Right renal pelvis (tissue), 4 donors: ENCODE measurements at regions not wholly inside any gene's neighbourhood (a gene's known extent, or its start where the extent isn't known, plus 50 kb on each side); places are given as distances from the start of the nearest gene placed in this dataset.

Source experiments
- DNase-seq, 4 donors: peaks; one replicate each; pipeline ENCODE4 v3.0.0-alpha.2; 2013; ENCODE audit warnings: low read depth in 4 of 4, low spot score in 3 of 4, missing footprints in 1 of 4

GRCh38 chr13:80618781-80619180 lies 277.9 kb upstream of the SPRY2 start:
- no peak for DNase-seq

GRCh38 chr13:80612804-80613203 lies 271.9 kb upstream of the SPRY2 start:
- DNase-seq: no peak

- no peak for DNase-seq
Observed at GRCh38 chr13:80611310-80611709, 270.4 kb upstream of the SPRY2 start.

- DNase-seq: no peak
Observed at GRCh38 chr13:80605716-80606115, 264.8 kb upstream of the SPRY2 start.

- DNase-seq: no peak
Observed at GRCh38 chr13:80605011-80605410, 264.1 kb upstream of the SPRY2 start.

GRCh38 chr13:80604098-80604497 lies 263.2 kb upstream of the SPRY2 start:
- DNase-seq: no peak

GRCh38 chr13:80603351-80603750 lies 262.4 kb upstream of the SPRY2 start:
- DNase-seq: no peak

- no peak for DNase-seq
Observed at GRCh38 chr13:80599765-80600164, 258.8 kb upstream of the SPRY2 start.

- DNase-seq: no peak
Observed at GRCh38 chr13:80598189-80598588, 257.3 kb upstream of the SPRY2 start.

GRCh38 chr13:80591976-80592740 lies 251.2 kb upstream of the SPRY2 start:
- DNase-seq: no peak

- no peak for DNase-seq
Observed at GRCh38 chr13:80590551-80590950, 249.6 kb upstream of the SPRY2 start.

GRCh38 chr13:80586356-80586755 lies 245.4 kb upstream of the SPRY2 start:
- DNase-seq: no peak

- no peak for DNase-seq
Observed at GRCh38 chr13:80585531-80585930, 244.6 kb upstream of the SPRY2 start.

- no peak for DNase-seq
Observed at GRCh38 chr13:80584785-80585184, 243.9 kb upstream of the SPRY2 start.

- DNase-seq: no peak
Observed at GRCh38 chr13:80584306-80584705, 243.4 kb upstream of the SPRY2 start.

GRCh38 chr13:80577926-80578670 lies 237.2 kb upstream of the SPRY2 start:
- DNase-seq: no peak

GRCh38 chr13:80577285-80577684 lies 236.4 kb upstream of the SPRY2 start:
- no peak for DNase-seq

- DNase-seq: no peak
Observed at GRCh38 chr13:80574113-80574850, 233.4 kb upstream of the SPRY2 start.

- no peak for DNase-seq
Observed at GRCh38 chr13:80572923-80573316, 232.0 kb upstream of the SPRY2 start.

- no peak for DNase-seq
Observed at GRCh38 chr13:80572308-80572922, 231.5 kb upstream of the SPRY2 start.
